Fibroblast of lung (primary cell): ENCODE measurements at regions not wholly inside any gene's neighbourhood (a gene's known extent, or its start where the extent isn't known, plus 50 kb on each side); places are given as distances from the start of the nearest gene placed in this dataset.

Experiments used
- DNase-seq, 2 donors: peaks; one replicate each; pipeline versions ENCODE4 v3.0.0 to v3.0.0-alpha.2; 2010; ENCODE audit warnings: low read depth in 2 of 2
- H2AFZ ChIP-seq: 2 replicates; pipeline ENCODE4 v1.5.1; 2012; ENCODE audit warnings: low read length, control low read depth, inconsistent platforms
- H3K27ac ChIP-seq: 2 replicates; pipeline ENCODE4 v1.5.1; 2011; ENCODE audit warnings: low read length, control low read depth; ENCODE audit not compliant: insufficient read depth
- H3K27me3 ChIP-seq: 2 replicates; pipeline ENCODE4 v1.5.1; 2011; ENCODE audit warnings: mild to moderate bottlenecking, low read length; ENCODE audit not compliant: control insufficient read depth, insufficient read depth
- H3K36me3 ChIP-seq: 2 replicates; pipeline ENCODE4 v1.5.1; 2011; ENCODE audit warnings: low read length; ENCODE audit not compliant: control insufficient read depth, insufficient read depth
- H3K4me1 ChIP-seq: 2 replicates; pipeline ENCODE4 v1.5.1; 2011; ENCODE audit warnings: low read length; ENCODE audit not compliant: control insufficient read depth, insufficient read depth; ENCODE audit errors: extremely low read depth
- H3K4me2 ChIP-seq: 2 replicates; pipeline ENCODE4 v1.5.1; 2011; ENCODE audit warnings: low read length, control low read depth; ENCODE audit not compliant: insufficient read depth; ENCODE audit errors: extremely low read depth
- H3K4me3 ChIP-seq, 4 experiments: fragments of 200-600 bp in 1 of 4; sonication (generic) in 1 of 4; replicated peaks in 1 of 4; 2 replicates each; pipeline ENCODE4 v1.5.1; 2011 to 2016; ENCODE audit warnings: low read length in 4 of 4, low read depth in 3 of 4, mild to moderate bottlenecking in 3 of 4, control low read depth in 2 of 4, inconsistent platforms in 1 of 4, mixed read lengths in 1 of 4; ENCODE audit not compliant: insufficient read depth in 1 of 4; ENCODE audit errors: control extremely low read depth in 1 of 4
- H3K79me2 ChIP-seq: 2 replicates; pipeline ENCODE4 v1.5.1; 2012; ENCODE audit warnings: mild to moderate bottlenecking, low read length, inconsistent platforms; ENCODE audit not compliant: control insufficient read depth, insufficient read depth
- H3K9ac ChIP-seq: 2 replicates; pipeline ENCODE4 v1.5.1; 2011; ENCODE audit warnings: mild to moderate bottlenecking, low read length, control low read depth; ENCODE audit not compliant: insufficient read depth
- H3K9me3 ChIP-seq: 2 replicates; pipeline ENCODE4 v1.5.1; 2012; ENCODE audit warnings: low read depth, low read length; ENCODE audit not compliant: control insufficient read depth, insufficient read depth
- H4K20me1 ChIP-seq: 2 replicates; pipeline ENCODE4 v1.5.1; 2011; ENCODE audit warnings: low read length; ENCODE audit not compliant: control insufficient read depth, insufficient read depth; ENCODE audit errors: extremely low read depth
- CTCF ChIP-seq, 2 donors: IDR thresholded peaks in 1 of 2; conservative IDR thresholded peaks in 1 of 2; 1 replicate in 1 of 2; 2 replicates in 1 of 2; pipeline ENCODE4 v1.5.1; 2011 to 2012; ENCODE audit warnings: low read length in 2 of 2, control low read depth in 1 of 2, inconsistent platforms in 1 of 2, low read depth in 1 of 2, mild to moderate bottlenecking in 1 of 2
- EZH2 ChIP-seq: IDR thresholded peaks from 2 replicates; pipeline ENCODE4 v1.5.1; 2012; ENCODE audit warnings: low read length, control low read depth, mild to moderate bottlenecking; ENCODE audit errors: missing control alignments

GRCh38 chr14:101207041-101207440 lies 303.5 kb upstream of the RTL1 start:
- Histone ChIP-seq H3K4me2 (no peak overlapping the region), H3K4me1 (no peaks in the 10 kb centered on the region), H4K20me1 (no peaks in the 10 kb centered on the region), H3K27ac (no peak overlapping the region), H3K27me3 (no peaks in the 10 kb centered on the region), H3K9me3 (no peaks in the 10 kb centered on the region), H3K79me2 (no peaks in the 10 kb centered on the region), H3K36me3 (no peaks in the 10 kb centered on the region), H3K4me3 (no peak overlapping the region), H3K9ac (no peak overlapping the region), H2AFZ (no peak overlapping the region)
- DNase-seq, result no peak
- no peak for TF ChIP-seq EZH2
- TF ChIP-seq CTCF (conservative IDR thresholded peaks at IDR 0.05 in 1 of 2, IDR thresholded peaks at IDR 0.05 in 1 of 2; ENCODE audit: low read depth in 1 of 2, low read length in 2 of 2), result no peak

GRCh38 chr14:101207897-101208296 lies 304.4 kb upstream of the RTL1 start:
- no peak overlapping the region for H3K27ac ChIP-seq
- H3K4me2 ChIP-seq, result no peak overlapping the region
- no peaks in the 10 kb centered on the region for H3K79me2 ChIP-seq
- H3K9me3 ChIP-seq, result no peaks in the 10 kb centered on the region
- H2AFZ ChIP-seq, result no peak overlapping the region
- no peaks in the 10 kb centered on the region for H3K36me3 ChIP-seq
- no peak overlapping the region for H3K9ac ChIP-seq
- H4K20me1 ChIP-seq, result no peaks in the 10 kb centered on the region
- H3K27me3 ChIP-seq, result no peaks in the 10 kb centered on the region
- no peak for TF ChIP-seq EZH2
- DNase-seq, result no peak
- no peaks in the 10 kb centered on the region for H3K4me1 ChIP-seq
- no peak overlapping the region for H3K4me3 ChIP-seq

GRCh38 chr14:101209594-101209993 lies 306.1 kb upstream of the RTL1 start:
- H3K9ac ChIP-seq, result no peak overlapping the region
- no peak overlapping the region for H3K27ac ChIP-seq
- H3K79me2 ChIP-seq, result no peaks in the 10 kb centered on the region
- H3K4me3 ChIP-seq, result no peak overlapping the region
- no peaks in the 10 kb centered on the region for H4K20me1 ChIP-seq
- no peaks in the 10 kb centered on the region for H3K36me3 ChIP-seq
- TF ChIP-seq EZH2 (no peak), CTCF (conservative IDR thresholded peaks at IDR 0.05 in 1 of 2, IDR thresholded peaks at IDR 0.05 in 1 of 2; ENCODE audit: low read depth in 1 of 2, low read length in 2 of 2) (no peak)
- DNase-seq, result no peak
- no peak overlapping the region for H2AFZ ChIP-seq
- H3K4me2 ChIP-seq, result no peak overlapping the region
- H3K9me3 ChIP-seq, result no peaks in the 10 kb centered on the region
- no peaks in the 10 kb centered on the region for H3K4me1 ChIP-seq
- no peaks in the 10 kb centered on the region for H3K27me3 ChIP-seq

GRCh38 chr14:101215266-101215665 lies 311.7 kb upstream of the RTL1 start:
- DNase-seq, result no peak
- Histone ChIP-seq H3K27me3 (no peaks in the 10 kb centered on the region), H3K4me3 (no peak overlapping the region), H3K27ac (no peak overlapping the region), H3K36me3 (no peaks in the 10 kb centered on the region), H3K4me2 (no peak overlapping the region), H3K79me2 (no peaks in the 10 kb centered on the region), H3K4me1 (no peaks in the 10 kb centered on the region), H2AFZ (no peak overlapping the region), H3K9me3 (no peaks in the 10 kb centered on the region), H3K9ac (no peak overlapping the region), H4K20me1 (no peaks in the 10 kb centered on the region)
- TF ChIP-seq EZH2 (no peak), CTCF (conservative IDR thresholded peaks at IDR 0.05 in 1 of 2, IDR thresholded peaks at IDR 0.05 in 1 of 2; ENCODE audit: low read depth in 1 of 2, low read length in 2 of 2) (no peak)
